IMR-90 (cell line): ENCODE measurements at regions not wholly inside any gene's neighbourhood (a gene's known extent, or its start where the extent isn't known, plus 50 kb on each side); places are given as distances from the start of the nearest gene placed in this dataset.

Experiments used
- ATAC-seq: fragments of 200-7000 bp; cut with Tn5 transposase; 2 replicates; pipeline ENCODE4 v1.9.1; 2020; ENCODE audit warnings: low read depth, mild to moderate bottlenecking, moderate library complexity
- BruUV-seq: library from RNA; stranded (reverse); fragments of 400-500 nt; replicated peaks from 2 replicates; lab custom pipeline; 2021; lab: Mats Ljungman, UMichigan
- CTCF ChIA-PET: fragments of 300-600 bp; formaldehyde crosslinking; extraction: SDS; loops from one replicate; lab custom pipeline; 2021; ENCODE audit warnings: antibody characterized with exemption; lab: Yijun Ruan, JAX
- POLR2A ChIA-PET: fragments of 300-600 bp; sonication (Branson Sonifier 250); formaldehyde crosslinking; loops from one replicate; lab custom pipeline; 2022; ENCODE audit warnings: antibody characterized with exemption; ENCODE audit not compliant: unreplicated experiment; lab: Charles Lee
- DNase-seq: peaks from one replicate; pipeline ENCODE4 v3.0.0; 2013
- H2AFZ ChIP-seq: replicated peaks from 2 replicates; pipeline ENCODE3; 2013; ENCODE audit warnings: low read length, mild to moderate bottlenecking; ENCODE audit not compliant: poor library complexity
- H2AK5ac ChIP-seq: 2 replicates; pipeline ENCODE4 v1.6.1; 2013; ENCODE audit warnings: low read depth, low read length, inconsistent platforms
- H2AK9ac ChIP-seq: replicated peaks from 2 replicates; pipeline ENCODE3; 2013; ENCODE audit warnings: mild to moderate bottlenecking, low read depth, low read length, moderate library complexity; ENCODE audit not compliant: poor library complexity
- H2BK120ac ChIP-seq: 2 replicates; pipeline ENCODE4 v1.6.1; 2013; ENCODE audit warnings: low read depth, low read length, inconsistent platforms
- H2BK15ac ChIP-seq: 3 replicates; pipeline ENCODE4 v1.6.1; 2013; ENCODE audit warnings: low read depth, low read length, inconsistent platforms
- H2BK20ac ChIP-seq: 2 replicates; pipeline ENCODE4 v1.6.1; 2013; ENCODE audit warnings: low read depth, mild to moderate bottlenecking, inconsistent platforms, low read length, moderate library complexity
- H2BK5ac ChIP-seq: 2 replicates; pipeline ENCODE4 v1.6.1; 2013; ENCODE audit warnings: mild to moderate bottlenecking, low read depth, low read length, inconsistent platforms; ENCODE audit not compliant: poor library complexity, severe bottlenecking
- H3K14ac ChIP-seq: replicated peaks from 2 replicates; pipeline ENCODE4 v1.6.1; 2013; ENCODE audit warnings: low read depth, low read length, inconsistent platforms
- H3K18ac ChIP-seq: 2 replicates; pipeline ENCODE4 v1.6.1; 2013; ENCODE audit warnings: low read depth, low read length, control low read depth
- H3K23ac ChIP-seq: 2 replicates; pipeline ENCODE4 v1.6.1; 2013; ENCODE audit warnings: low read depth, low read length, inconsistent platforms
- H3K27ac ChIP-seq: 2 replicates; pipeline ENCODE4 v1.5.1; 2013; ENCODE audit warnings: mild to moderate bottlenecking, control low read depth, low read length; ENCODE audit not compliant: insufficient read depth
- H3K27me3 ChIP-seq: 2 replicates; pipeline ENCODE4 v1.6.1; 2013; ENCODE audit warnings: low read length; ENCODE audit not compliant: control insufficient read depth, insufficient read depth
- H3K36me3 ChIP-seq: 2 replicates; pipeline ENCODE4 v1.6.1; 2013; ENCODE audit warnings: low read length, mixed read lengths; ENCODE audit not compliant: control insufficient read depth, insufficient read depth
- H3K4ac ChIP-seq: 2 replicates; pipeline ENCODE4 v1.6.1; 2013; ENCODE audit warnings: low read depth, low read length, inconsistent platforms
- H3K4me1 ChIP-seq: 2 replicates; pipeline ENCODE4 v1.6.1; 2013; ENCODE audit warnings: low read length, mixed read lengths; ENCODE audit not compliant: control insufficient read depth, insufficient read depth
- H3K4me2 ChIP-seq: 2 replicates; pipeline ENCODE4 v1.6.1; 2013; ENCODE audit warnings: low read depth, mild to moderate bottlenecking, control low read depth, low read length, moderate library complexity
- H3K4me3 ChIP-seq: 2 replicates; pipeline ENCODE4 v1.5.1; 2013; ENCODE audit warnings: low read depth, mild to moderate bottlenecking, control low read depth, low read length, moderate library complexity; ENCODE audit not compliant: insufficient read depth
- H3K56ac ChIP-seq: 2 replicates; pipeline ENCODE4 v1.6.1; 2013; ENCODE audit warnings: low read length, inconsistent platforms; ENCODE audit not compliant: insufficient read depth; ENCODE audit errors: extremely low read depth
- H3K79me1 ChIP-seq, 2 experiments: 2 replicates each; pipeline ENCODE4 v1.6.1; 2013; ENCODE audit warnings: low read length in 2 of 2, inconsistent platforms in 1 of 2, low read depth in 1 of 2
- H3K9ac ChIP-seq: 2 replicates; pipeline ENCODE4 v1.6.1; 2013; ENCODE audit warnings: low read depth, low read length, control low read depth
- H3K9me1 ChIP-seq: 2 replicates; pipeline ENCODE4 v1.6.1; 2013; ENCODE audit warnings: low read length, inconsistent platforms; ENCODE audit not compliant: insufficient read depth
- H3K9me3 ChIP-seq: 2 replicates; pipeline ENCODE4 v1.6.1; 2013; ENCODE audit warnings: low read length; ENCODE audit not compliant: control insufficient read depth, insufficient read depth
- H4K20me1 ChIP-seq: 2 replicates; pipeline ENCODE4 v1.6.1; 2013; ENCODE audit warnings: low read length, inconsistent platforms; ENCODE audit not compliant: insufficient read depth
- H4K5ac ChIP-seq: 2 replicates; pipeline ENCODE4 v1.6.1; 2013; ENCODE audit warnings: mild to moderate bottlenecking, low read depth, low read length, control low read depth
- H4K8ac ChIP-seq, 2 experiments: 2 replicates each; pipeline ENCODE4 v1.6.1; 2013; ENCODE audit warnings: low read depth in 2 of 2, low read length in 2 of 2, control low read depth in 1 of 2, inconsistent platforms in 1 of 2
- H4K91ac ChIP-seq: 2 replicates; pipeline ENCODE4 v1.6.1; 2013; ENCODE audit warnings: low read depth, low read length, inconsistent platforms; ENCODE audit not compliant: insufficient read depth
- BHLHE40 ChIP-seq: fragments of 150-350 bp; IDR thresholded peaks from 2 replicates; pipeline ENCODE4 v1.6.1; 2016; ENCODE audit warnings: mild to moderate bottlenecking, low read depth, low read length
- CEBPB ChIP-seq: IDR thresholded peaks from 2 replicates; pipeline ENCODE4 v1.6.1; 2012; ENCODE audit warnings: low read depth, low read length, improper control_type of control experiment
- CHD1 ChIP-seq: IDR thresholded peaks from 2 replicates; pipeline ENCODE4 v1.6.1; 2012; ENCODE audit warnings: low read depth, low read length, improper control_type of control experiment
- FOS ChIP-seq: fragments of 150-350 bp; IDR thresholded peaks from 2 replicates; pipeline ENCODE4 v1.6.1; 2016; ENCODE audit warnings: low read depth, low read length
- MAFK ChIP-seq: IDR thresholded peaks from 2 replicates; pipeline ENCODE4 v1.6.1; 2012; ENCODE audit warnings: low read depth, low read length, improper control_type of control experiment
- MAZ ChIP-seq: IDR thresholded peaks from 2 replicates; pipeline ENCODE4 v1.6.1; 2012; ENCODE audit warnings: low read depth, mild to moderate bottlenecking, low read length, improper control_type of control experiment, moderate library complexity, borderline replicate concordance
- MXI1 ChIP-seq: IDR thresholded peaks from 2 replicates; pipeline ENCODE4 v1.6.1; 2012; ENCODE audit warnings: low read depth, mild to moderate bottlenecking, low read length, moderate library complexity, borderline replicate concordance
- NFE2L2 ChIP-seq: fragments of 150-350 bp; IDR thresholded peaks from 2 replicates; pipeline ENCODE4 v1.6.1; 2016; ENCODE audit warnings: low read depth, mild to moderate bottlenecking, low read length
- POLR2A ChIP-seq: IDR thresholded peaks from 2 replicates; pipeline ENCODE4 v1.6.1; 2012; ENCODE audit warnings: mild to moderate bottlenecking, low read depth, low read length
- RAD21 ChIP-seq: IDR thresholded peaks from 2 replicates; pipeline ENCODE4 v1.6.1; 2012; ENCODE audit warnings: low read length, improper control_type of control experiment
- RCOR1 ChIP-seq: IDR thresholded peaks from 2 replicates; pipeline ENCODE4 v1.6.1; 2012; ENCODE audit warnings: mild to moderate bottlenecking, low read length, improper control_type of control experiment; ENCODE audit not compliant: insufficient replicate concordance
- RFX5 ChIP-seq: IDR thresholded peaks from 2 replicates; pipeline ENCODE4 v1.8.0; 2012; ENCODE audit warnings: low read depth, mild to moderate bottlenecking, low read length, moderate library complexity
- SMC3 ChIP-seq: fragments of 150-350 bp; IDR thresholded peaks from 2 replicates; pipeline ENCODE4 v1.6.1; 2016; ENCODE audit warnings: low read depth, mild to moderate bottlenecking, antibody characterized with exemption, low read length, moderate library complexity
- WGBS, 2 experiments: methylation state at CpG; one replicate each; pipeline versions ENCODE4 v1.1.5 to v1.1.7; 2013; ENCODE audit warnings: missing lambda C conversion rate in 2 of 2; ENCODE audit not compliant: insufficient read length in 1 of 2; ENCODE audit errors: extremely low coverage in 2 of 2; 5-methylcytosine and 5-hydroxymethylcytosine counted together
- dilution Hi-C: fragments of 300-500 bp; cut with HindIII; formaldehyde crosslinking; loops from one replicate; pipeline ENCODE4 v1.14.3; 2018; ENCODE audit warnings: low sequenced_read_pairs; ENCODE audit not compliant: unreplicated experiment
- in situ Hi-C: fragments of 300-500 bp; cut with MboI; formaldehyde crosslinking; loops from 3 replicates; pipeline ENCODE4 v1.14.3; 2019; ENCODE audit warnings: low sequenced_read_pairs, inconsistent platforms, mixed read lengths
- intact Hi-C: fragments of 100-400 bp; cut with micrococcal nuclease; formaldehyde crosslinking; loops from 2 replicates; pipeline ENCODE4 v1.10.0; 2022
- TF ChIP-seq, protein P1 (sequence below): conservative IDR thresholded peaks from 2 replicates; pipeline ENCODE4 v1.5.1; 2012; ENCODE audit warnings: mild to moderate bottlenecking, low read depth, low read length, improper control_type of control experiment
- TF ChIP-seq, protein P2 (sequence below): fragments of 150-350 bp; IDR thresholded peaks from 2 replicates; pipeline ENCODE4 v1.6.1; 2017; ENCODE audit warnings: mild to moderate bottlenecking, antibody characterized with exemption, low read length, low read depth
- TF ChIP-seq, protein P3 (sequence below): fragments of 150-350 bp; IDR thresholded peaks from 2 replicates; pipeline ENCODE4 v1.6.1; 2016; ENCODE audit warnings: low read depth, mild to moderate bottlenecking, low read length, moderate library complexity, borderline replicate concordance

DNA sequence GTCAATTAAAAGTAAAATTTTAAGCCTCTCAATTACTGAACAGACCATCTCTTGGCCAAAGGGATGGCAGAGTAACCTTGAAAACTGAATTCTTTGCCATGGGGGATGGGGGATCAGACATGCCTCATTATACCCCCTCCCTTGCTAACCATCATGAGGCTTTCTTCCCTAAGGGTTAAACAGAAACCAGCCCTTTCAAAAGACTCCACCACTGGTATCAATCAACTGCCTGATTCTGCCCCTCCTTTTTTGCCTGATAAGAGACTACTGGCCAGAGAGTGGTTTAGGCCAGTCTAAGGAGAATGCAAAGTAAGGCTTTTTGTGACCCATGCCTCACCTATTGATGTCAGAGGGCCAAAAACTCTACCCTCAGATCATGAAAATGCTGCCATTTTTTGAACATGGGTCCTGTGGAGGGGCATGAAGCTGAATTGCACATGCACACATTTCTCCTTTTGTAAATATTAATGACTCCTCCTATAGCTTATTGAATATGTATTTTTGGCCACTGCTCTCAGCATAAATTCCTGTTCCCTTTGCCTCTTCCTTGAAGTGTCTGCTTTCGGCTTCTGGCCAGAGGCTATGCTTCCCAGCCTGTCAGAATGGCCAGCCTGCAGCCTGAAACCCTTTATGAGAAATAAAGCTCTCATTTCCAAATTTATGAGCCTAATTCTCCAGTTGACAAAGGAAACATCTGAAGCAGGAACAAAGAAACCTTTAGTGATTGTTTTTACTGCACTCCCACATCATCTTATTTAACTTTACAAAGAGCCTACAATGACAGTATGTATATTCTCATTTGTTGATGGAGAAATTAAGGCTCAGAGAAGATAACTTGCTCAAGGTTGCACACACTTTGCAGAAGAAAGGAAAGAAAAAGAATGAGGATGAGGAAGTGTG lies 270.7 kb upstream of the CELF4 start:
- Histone ChIP-seq H3K9me3 (peaks cover 8% of the 10 kb centered on the region), H2AK5ac (no peak overlapping the region), H3K79me1 (no peaks in the 10 kb centered on the region), H4K5ac (no peak overlapping the region), H3K27ac (no peak overlapping the region), H3K56ac (no peak overlapping the region), H2BK15ac (no peak overlapping the region), H3K9ac (no peak overlapping the region), H3K36me3 (no peaks in the 10 kb centered on the region), H2BK20ac (no peak overlapping the region), H3K27me3 (no peaks in the 10 kb centered on the region), H3K18ac (no peak overlapping the region), H4K8ac (no peak overlapping the region), H3K4ac (no peak overlapping the region), H3K4me2 (no peak overlapping the region), H2BK120ac (no peak overlapping the region), H2AFZ (no peak overlapping the region), H4K20me1 (no peaks in the 10 kb centered on the region), H3K9me1 (no peaks in the 10 kb centered on the region), H2BK5ac (no peak overlapping the region), H3K14ac (no peak overlapping the region), H2AK9ac (no peak overlapping the region), H4K91ac (no peak overlapping the region), H3K23ac (no peak overlapping the region), H3K4me3 (no peak overlapping the region), H3K4me1 (no peaks in the 10 kb centered on the region)
- ATAC-seq (no peak), DNase-seq (no peak)
- intact Hi-C loops: no loop called here
- ChIA-PET CTCF (no interaction called here), POLR2A (no interaction called here)
- dilution Hi-C loops: no loop called here
- TF ChIP-seq FOS (no peak), POLR2A (no peak), BHLHE40 (no peak), NFE2L2 (no peak), MXI1 (no peak), CEBPB (no peak), SMC3 (no peak), CHD1 (no peak), MAFK (no peak), RFX5 (no peak), RAD21 (no peak), RCOR1 (no peak), MAZ (no peak)
- TF ChIP-seq, protein P1, sequence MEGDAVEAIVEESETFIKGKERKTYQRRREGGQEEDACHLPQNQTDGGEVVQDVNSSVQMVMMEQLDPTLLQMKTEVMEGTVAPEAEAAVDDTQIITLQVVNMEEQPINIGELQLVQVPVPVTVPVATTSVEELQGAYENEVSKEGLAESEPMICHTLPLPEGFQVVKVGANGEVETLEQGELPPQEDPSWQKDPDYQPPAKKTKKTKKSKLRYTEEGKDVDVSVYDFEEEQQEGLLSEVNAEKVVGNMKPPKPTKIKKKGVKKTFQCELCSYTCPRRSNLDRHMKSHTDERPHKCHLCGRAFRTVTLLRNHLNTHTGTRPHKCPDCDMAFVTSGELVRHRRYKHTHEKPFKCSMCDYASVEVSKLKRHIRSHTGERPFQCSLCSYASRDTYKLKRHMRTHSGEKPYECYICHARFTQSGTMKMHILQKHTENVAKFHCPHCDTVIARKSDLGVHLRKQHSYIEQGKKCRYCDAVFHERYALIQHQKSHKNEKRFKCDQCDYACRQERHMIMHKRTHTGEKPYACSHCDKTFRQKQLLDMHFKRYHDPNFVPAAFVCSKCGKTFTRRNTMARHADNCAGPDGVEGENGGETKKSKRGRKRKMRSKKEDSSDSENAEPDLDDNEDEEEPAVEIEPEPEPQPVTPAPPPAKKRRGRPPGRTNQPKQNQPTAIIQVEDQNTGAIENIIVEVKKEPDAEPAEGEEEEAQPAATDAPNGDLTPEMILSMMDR: no peak
- TF ChIP-seq, protein P2, sequence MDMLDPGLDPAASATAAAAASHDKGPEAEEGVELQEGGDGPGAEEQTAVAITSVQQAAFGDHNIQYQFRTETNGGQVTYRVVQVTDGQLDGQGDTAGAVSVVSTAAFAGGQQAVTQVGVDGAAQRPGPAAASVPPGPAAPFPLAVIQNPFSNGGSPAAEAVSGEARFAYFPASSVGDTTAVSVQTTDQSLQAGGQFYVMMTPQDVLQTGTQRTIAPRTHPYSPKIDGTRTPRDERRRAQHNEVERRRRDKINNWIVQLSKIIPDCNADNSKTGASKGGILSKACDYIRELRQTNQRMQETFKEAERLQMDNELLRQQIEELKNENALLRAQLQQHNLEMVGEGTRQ: no peak
- TF ChIP-seq, protein P3, sequence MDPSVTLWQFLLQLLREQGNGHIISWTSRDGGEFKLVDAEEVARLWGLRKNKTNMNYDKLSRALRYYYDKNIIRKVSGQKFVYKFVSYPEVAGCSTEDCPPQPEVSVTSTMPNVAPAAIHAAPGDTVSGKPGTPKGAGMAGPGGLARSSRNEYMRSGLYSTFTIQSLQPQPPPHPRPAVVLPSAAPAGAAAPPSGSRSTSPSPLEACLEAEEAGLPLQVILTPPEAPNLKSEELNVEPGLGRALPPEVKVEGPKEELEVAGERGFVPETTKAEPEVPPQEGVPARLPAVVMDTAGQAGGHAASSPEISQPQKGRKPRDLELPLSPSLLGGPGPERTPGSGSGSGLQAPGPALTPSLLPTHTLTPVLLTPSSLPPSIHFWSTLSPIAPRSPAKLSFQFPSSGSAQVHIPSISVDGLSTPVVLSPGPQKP: no peak
- no CpG with 5 or more reads among the region's 1 CpG for WGBS, 2 experiments
- BruUV-seq: no TSS peak
- in situ Hi-C loops: no loop called here
